ENCODE measurements at regions not wholly inside any gene's neighbourhood (a gene's known extent, or its start where the extent isn't known, plus 50 kb on each side); places are given as distances from the start of the nearest gene placed in this dataset.

GRCh38 chr15:73822998-73823397 is 50.4 kb upstream of the TBC1D21 start:
- Histone ChIP-seq H3K4me1 (ENCODE audit: control insufficient read depth in 4 of 4, insufficient read depth in 4 of 4, low read length in 3 of 4) (no peaks in the 10 kb centered on the region), H3K4me3 (ENCODE audit: low read depth in 1 of 3, low read length in 3 of 3) (no peak overlapping the region), H3K27me3 (ENCODE audit: control insufficient read depth in 4 of 4, insufficient read depth in 4 of 4, low read length in 3 of 4) (no peaks in the 10 kb centered on the region), H3K9me3 (ENCODE audit: control insufficient read depth in 4 of 4, low read length in 3 of 4) (peaks cover 0 to 2% (median 1%) of the 10 kb centered on the region in 4 donors), H3K27ac (ENCODE audit: low read depth in 1 of 2, low read length in 2 of 2) (no peak overlapping the region), H3K36me3 (ENCODE audit: control insufficient read depth in 4 of 4, insufficient read depth in 3 of 4, low read depth in 1 of 4, low read length in 3 of 4) (no peaks in the 10 kb centered on the region), H3K9ac (ENCODE audit: low read depth in 1 of 2, low read length in 2 of 2) (no peak overlapping the region)
- 23% methylated on average over 3 of the region's 3 CpGs for WGBS
- no peak for DNase-seq (ENCODE audit: low spot score)
- TF ChIP-seq JUND (IDR thresholded peaks at IDR 0.05): no peak
- peak; percentile 98 for TF ChIP-seq REST (IDR thresholded peaks at IDR 0.05)
